Astrocyte of the cerebellum (primary cell): ENCODE measurements at regions not wholly inside any gene's neighbourhood (a gene's known extent, or its start where the extent isn't known, plus 50 kb on each side); places are given as distances from the start of the nearest gene placed in this dataset.

Source experiments
- DNase-seq: peaks from one replicate; pipeline ENCODE4 v3.0.0-alpha.2; 2011; ENCODE audit warnings: low read depth
- H3K4me3 ChIP-seq: 2 replicates; pipeline ENCODE4 v1.5.1; 2011; ENCODE audit warnings: mild to moderate bottlenecking, low read depth, low read length, moderate library complexity
- in situ Hi-C: cut with HindIII; loops from 2 replicates; pipeline ENCODE4 v1.10.0; 2017; ENCODE audit warnings: low sequenced_read_pairs
- TF ChIP-seq, protein P1 (sequence below): IDR thresholded peaks from 2 replicates; pipeline ENCODE4 v1.5.1; 2012; ENCODE audit warnings: low read length, low read depth, moderate library complexity, mild to moderate bottlenecking; ENCODE audit errors: missing control alignments

DNA sequence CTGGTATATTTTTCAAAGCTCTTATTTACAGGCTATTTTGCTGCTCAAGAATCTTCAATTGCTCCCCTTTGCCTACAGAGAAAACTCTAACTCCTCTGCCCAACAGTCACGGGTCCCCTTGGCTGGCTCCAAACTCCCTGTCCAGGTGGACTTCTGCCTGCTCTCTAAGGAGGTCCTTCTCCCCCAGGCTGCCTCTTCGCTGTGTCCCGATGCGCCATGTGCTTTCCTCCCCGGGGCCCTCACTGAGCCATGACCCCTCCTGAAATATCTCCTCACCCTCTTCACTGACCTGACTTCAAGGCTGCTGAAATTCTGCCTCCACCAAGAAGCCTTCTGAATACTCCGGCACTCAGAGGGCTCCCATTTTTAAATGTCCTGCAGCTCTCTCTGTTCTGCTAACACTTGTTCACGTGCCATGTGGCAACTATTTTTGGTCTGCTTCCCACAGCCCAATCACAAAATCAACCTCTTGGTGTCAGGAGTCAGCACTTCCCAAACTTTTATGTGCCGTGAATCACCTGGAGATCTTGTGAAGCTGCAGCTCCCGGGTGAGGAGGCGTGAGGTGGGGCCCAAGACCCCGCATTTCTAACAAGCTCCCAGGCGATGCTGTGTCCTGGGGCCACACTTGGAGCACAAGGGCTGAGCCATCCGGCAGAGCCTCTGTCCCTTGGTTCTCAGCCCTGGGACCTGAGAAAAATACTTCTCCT is 85.7 kb upstream of the COL13A1 start:
- in situ Hi-C loops, result no loop called here
- TF ChIP-seq, protein P1, sequence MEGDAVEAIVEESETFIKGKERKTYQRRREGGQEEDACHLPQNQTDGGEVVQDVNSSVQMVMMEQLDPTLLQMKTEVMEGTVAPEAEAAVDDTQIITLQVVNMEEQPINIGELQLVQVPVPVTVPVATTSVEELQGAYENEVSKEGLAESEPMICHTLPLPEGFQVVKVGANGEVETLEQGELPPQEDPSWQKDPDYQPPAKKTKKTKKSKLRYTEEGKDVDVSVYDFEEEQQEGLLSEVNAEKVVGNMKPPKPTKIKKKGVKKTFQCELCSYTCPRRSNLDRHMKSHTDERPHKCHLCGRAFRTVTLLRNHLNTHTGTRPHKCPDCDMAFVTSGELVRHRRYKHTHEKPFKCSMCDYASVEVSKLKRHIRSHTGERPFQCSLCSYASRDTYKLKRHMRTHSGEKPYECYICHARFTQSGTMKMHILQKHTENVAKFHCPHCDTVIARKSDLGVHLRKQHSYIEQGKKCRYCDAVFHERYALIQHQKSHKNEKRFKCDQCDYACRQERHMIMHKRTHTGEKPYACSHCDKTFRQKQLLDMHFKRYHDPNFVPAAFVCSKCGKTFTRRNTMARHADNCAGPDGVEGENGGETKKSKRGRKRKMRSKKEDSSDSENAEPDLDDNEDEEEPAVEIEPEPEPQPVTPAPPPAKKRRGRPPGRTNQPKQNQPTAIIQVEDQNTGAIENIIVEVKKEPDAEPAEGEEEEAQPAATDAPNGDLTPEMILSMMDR, result no peak
- DNase-seq, result no peak
- no peak overlapping the region for H3K4me3 ChIP-seq

- TF ChIP-seq, protein P1, result peak; percentile 78
- DNase-seq, result no peak
- no peak overlapping the region for H3K4me3 ChIP-seq
- in situ Hi-C loops, result no loop called here
Observed at GRCh38 chr10:69716711-69717560, 84.8 kb upstream of the COL13A1 start.

DNA sequence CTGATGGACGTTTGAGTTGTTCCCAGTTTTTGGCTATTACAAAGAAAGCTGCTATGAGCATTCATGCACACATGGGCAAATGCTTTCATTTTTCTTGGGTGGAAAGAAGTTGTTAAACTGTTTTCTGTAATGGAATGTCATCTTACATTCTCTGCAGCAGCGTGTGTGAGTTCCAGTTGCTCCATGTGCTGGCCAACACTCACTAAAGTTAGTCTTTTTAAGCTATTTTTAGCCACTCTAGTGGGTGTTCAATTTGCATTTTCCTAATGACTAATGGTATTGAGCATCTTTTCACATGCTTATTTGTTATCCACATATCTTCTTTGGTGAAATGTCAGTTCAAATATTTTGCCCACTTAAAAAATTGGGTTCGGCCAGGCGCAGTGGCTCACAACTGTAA is 82.8 kb upstream of the COL13A1 start:
- DNase-seq, result no peak
- in situ Hi-C loops, result no loop called here
- TF ChIP-seq, protein P1, result no peak
- no peak overlapping the region for H3K4me3 ChIP-seq

DNA sequence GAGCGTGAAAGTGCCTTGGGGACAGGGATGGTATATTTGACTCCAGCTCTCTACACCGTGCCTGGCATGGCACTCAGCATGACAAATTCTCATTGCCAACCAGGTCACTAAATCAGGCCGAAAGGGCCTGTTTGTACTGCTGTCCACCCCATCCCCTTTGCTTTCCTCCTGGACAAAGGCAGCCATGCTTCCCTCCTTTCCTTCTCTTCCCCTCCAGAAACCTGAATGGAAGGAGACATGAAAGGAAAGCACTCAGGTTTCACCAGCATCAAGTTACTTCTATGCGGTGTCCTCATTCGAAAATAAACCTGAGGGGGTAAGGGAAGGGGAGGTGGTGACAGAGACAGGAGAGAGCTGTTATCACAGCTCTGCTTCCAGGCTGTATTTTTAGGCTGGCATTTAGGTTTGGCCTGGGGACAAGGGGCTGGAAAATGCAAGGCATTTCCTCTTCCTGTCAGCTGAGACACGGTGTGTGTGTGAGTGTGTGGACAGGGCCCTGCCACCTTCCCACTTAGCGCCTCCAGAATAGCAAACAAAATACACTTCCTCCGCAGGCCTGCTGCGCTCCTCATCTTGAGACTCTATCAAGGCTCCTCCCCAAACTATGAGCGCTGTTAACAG is 79.9 kb upstream of the COL13A1 start:
- no peak overlapping the region for H3K4me3 ChIP-seq
- in situ Hi-C loops, result no loop called here
- no peak for DNase-seq
- TF ChIP-seq, protein P1, result no peak

DNA sequence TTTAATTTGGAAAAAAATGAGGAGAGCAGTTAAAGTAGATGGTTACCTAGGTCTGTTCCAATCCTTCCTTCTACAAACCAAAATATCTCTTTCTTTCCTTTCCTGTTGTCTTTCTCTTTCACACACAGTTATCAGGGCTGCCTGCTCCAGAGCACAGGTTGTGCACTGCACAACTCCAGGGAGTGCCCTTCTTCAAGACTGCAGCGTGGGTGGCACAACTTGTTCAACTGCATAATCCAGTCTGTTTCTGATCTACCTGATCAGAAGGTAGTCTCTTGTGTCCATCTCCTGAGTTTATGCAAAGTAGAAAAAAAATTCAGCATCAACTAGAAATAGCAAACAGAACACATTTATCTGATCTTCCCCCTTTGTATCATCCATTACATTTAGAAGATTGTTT is 78.1 kb upstream of the COL13A1 start:
- in situ Hi-C loops, result no loop called here
- no peak for DNase-seq
- TF ChIP-seq, protein P1, result no peak
- H3K4me3 ChIP-seq, result no peak overlapping the region

DNA sequence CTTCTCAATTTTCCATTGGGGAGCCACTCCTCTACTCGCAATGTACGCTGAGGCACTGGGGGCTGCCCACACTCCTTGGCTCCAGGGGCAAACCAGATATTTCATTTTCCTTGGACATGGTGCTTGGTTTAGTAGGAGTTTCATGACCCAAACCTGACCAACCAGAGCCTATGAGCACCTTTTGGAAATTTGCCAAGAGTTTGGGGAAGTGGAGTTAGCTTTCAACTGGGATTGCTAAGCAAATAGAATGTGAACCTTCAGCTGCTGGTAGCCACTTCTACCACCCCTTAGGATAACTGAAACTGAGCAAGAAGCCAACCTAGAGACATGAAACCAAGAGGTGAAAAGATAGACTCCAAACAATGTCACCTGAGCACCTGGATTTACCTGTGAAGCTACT is 74.9 kb upstream of the COL13A1 start:
- H3K4me3 ChIP-seq, result no peak overlapping the region
- no peak for DNase-seq
- in situ Hi-C loops, result no loop called here
- TF ChIP-seq, protein P1, result no peak
